ENCODE measurements at regions not wholly inside any gene's neighbourhood (a gene's known extent, or its start where the extent isn't known, plus 50 kb on each side); places are given as distances from the start of the nearest gene placed in this dataset.

DNA sequence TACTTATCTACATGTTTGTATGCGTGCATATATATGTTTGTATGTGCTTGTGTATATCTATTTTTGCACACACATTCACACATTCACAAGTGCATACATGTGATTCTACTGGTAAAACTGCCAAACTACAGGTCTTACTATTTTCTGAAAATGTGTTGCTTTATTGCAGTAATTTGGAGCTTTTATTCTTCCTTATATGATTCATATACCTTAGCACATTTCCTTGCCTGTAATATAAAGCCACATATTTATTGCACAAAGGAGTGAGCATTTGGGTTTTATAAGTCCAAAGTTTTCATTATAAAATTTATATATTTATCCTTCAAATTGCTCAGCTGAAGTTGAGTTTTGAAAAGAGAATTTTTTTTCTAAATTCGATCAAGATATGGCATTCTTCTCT, 1120.4 kb upstream of the PCDH9 start:
- intact Hi-C loops (cut with DNase I; ENCODE audit: low total_unique reads) = no loop called here
- WGBS, 2 donors = 77 to 79% methylated on average over 2 of the region's 2 CpGs
- DNase-seq (ENCODE audit: low spot score in 2 of 2) = no peak
- TF ChIP-seq, protein P1, sequence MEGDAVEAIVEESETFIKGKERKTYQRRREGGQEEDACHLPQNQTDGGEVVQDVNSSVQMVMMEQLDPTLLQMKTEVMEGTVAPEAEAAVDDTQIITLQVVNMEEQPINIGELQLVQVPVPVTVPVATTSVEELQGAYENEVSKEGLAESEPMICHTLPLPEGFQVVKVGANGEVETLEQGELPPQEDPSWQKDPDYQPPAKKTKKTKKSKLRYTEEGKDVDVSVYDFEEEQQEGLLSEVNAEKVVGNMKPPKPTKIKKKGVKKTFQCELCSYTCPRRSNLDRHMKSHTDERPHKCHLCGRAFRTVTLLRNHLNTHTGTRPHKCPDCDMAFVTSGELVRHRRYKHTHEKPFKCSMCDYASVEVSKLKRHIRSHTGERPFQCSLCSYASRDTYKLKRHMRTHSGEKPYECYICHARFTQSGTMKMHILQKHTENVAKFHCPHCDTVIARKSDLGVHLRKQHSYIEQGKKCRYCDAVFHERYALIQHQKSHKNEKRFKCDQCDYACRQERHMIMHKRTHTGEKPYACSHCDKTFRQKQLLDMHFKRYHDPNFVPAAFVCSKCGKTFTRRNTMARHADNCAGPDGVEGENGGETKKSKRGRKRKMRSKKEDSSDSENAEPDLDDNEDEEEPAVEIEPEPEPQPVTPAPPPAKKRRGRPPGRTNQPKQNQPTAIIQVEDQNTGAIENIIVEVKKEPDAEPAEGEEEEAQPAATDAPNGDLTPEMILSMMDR (IDR thresholded peaks at IDR 0.05) = no peak
- no peak for TF ChIP-seq POLR2A (IDR thresholded peaks at IDR 0.05)
- H3K4me3 ChIP-seq (ENCODE audit: low read depth, poor library complexity, severe bottlenecking) = no peak overlapping the region

DNA sequence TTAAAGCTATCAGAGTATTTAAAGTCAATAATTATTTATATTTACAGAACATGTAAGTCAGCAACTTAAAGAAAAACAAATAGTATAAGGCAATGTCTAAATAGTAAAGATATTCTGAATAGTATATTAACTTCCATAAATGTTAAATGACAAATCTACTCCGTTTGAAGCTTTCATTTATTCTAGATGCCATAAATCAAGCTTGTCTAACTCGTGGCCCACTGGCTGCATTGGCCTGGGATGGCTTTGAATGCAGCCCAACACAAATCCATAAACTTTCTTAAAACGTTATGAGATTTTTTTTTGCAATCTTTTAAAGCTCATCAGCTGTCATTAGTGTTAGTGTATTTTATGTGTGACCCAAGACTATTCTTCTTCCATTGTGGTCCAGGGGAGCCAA, 1117.1 kb upstream of the PCDH9 start:
- intact Hi-C loops (cut with DNase I; ENCODE audit: low total_unique reads) = no loop called here
- no peak for DNase-seq (ENCODE audit: low spot score in 2 of 2)
- TF ChIP-seq, protein P1 (IDR thresholded peaks at IDR 0.05) = no peak
- WGBS, 2 donors = 27 to 31% methylated on average over 3 of the region's 3 CpGs
- H3K4me3 ChIP-seq (ENCODE audit: low read depth, poor library complexity, severe bottlenecking) = no peak overlapping the region

DNA sequence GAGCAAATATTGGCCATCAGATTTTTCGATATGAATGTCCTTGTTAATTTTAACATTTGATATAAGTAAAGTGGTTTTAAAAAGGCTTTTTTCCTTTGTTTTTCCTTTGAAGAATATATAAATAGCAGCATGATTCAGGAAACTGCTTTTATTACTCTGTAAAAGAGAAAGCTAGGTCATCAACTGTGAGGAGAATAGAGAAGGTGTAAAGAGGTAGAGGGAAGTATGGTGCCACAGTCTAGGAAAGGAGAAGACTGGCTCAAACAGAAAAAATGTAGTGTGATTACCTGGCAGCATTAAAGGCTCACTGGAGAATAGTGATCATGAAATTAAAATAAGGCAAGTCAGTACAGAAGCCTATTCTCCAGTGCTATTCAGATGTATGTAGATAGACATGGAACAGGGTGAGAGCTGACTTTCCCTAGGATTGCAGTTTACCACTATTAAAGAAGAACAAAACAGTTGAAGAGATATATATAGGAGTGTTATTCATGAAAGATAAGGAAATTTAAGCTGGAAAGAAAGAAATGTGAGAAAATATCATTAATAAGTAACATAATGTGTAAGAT, 1115.9 kb upstream of the PCDH9 start:
- DNase-seq (ENCODE audit: low spot score in 2 of 2) = no peak
- WGBS, 2 donors = 71 to 90% methylated on average over 1 of the region's 1 CpG
- no peak overlapping the region for H3K4me3 ChIP-seq (ENCODE audit: low read depth, poor library complexity, severe bottlenecking)
- intact Hi-C loops (cut with DNase I; ENCODE audit: low total_unique reads) = no loop called here
- TF ChIP-seq, protein P1 (IDR thresholded peaks at IDR 0.05) = no peak
- TF ChIP-seq POLR2A (IDR thresholded peaks at IDR 0.05) = no peak

DNA sequence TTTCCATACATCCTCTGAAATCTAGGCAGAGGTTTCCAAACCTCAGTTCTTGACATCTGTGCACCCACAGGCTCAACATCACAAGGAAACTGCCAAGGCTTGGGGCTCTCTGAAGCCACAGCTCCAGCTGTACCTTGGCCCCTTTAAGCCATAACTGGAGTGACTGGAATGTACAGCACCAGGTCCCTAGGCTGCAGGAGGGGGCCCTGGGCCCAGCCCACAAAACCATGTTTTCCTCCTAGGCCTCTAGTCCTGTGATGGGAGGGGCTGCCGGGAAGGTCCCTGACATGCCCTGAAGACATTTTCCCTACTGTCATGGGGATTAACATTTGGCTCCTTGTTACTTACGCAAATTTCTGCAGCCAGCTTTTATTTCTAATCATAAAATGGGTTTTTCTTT, 1093.0 kb upstream of the PCDH9 start:
- 57 to 65% methylated on average over 2 of the region's 2 CpGs for WGBS, 2 donors
- no peak for DNase-seq (ENCODE audit: low spot score in 2 of 2)
- H3K4me3 ChIP-seq (ENCODE audit: low read depth, poor library complexity, severe bottlenecking) = no peak overlapping the region
- intact Hi-C loops (cut with DNase I; ENCODE audit: low total_unique reads) = no loop called here
- TF ChIP-seq, protein P1 (IDR thresholded peaks at IDR 0.05) = no peak
- TF ChIP-seq POLR2A (IDR thresholded peaks at IDR 0.05) = no peak

DNA sequence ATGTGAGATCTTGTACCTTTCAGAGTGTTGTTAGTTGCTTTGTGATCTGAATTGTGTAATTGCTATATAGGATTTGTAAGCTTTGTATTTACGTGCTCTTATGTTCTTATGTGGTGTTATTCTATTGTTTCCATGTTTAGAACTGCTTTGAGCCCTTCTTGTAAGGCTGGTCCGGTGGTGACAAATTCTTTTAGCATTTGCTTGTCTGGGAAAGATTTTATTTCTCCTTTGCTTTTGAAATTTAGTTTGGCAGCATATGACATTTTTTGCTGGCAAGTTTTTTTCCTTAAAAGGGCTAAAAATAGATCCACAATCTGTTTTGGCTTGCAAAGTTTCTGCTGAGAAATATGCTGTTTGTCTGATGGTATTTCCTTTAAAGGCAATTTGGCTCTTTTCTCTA, 1089.2 kb upstream of the PCDH9 start:
- intact Hi-C loops (cut with DNase I; ENCODE audit: low total_unique reads) = no loop called here
- WGBS, 2 donors = 79 to 81% methylated on average over 2 of the region's 2 CpGs
- no peak for DNase-seq (ENCODE audit: low spot score in 2 of 2)
- no peak for TF ChIP-seq POLR2A (IDR thresholded peaks at IDR 0.05)
- no peak overlapping the region for H3K4me3 ChIP-seq (ENCODE audit: low read depth, poor library complexity, severe bottlenecking)

DNA sequence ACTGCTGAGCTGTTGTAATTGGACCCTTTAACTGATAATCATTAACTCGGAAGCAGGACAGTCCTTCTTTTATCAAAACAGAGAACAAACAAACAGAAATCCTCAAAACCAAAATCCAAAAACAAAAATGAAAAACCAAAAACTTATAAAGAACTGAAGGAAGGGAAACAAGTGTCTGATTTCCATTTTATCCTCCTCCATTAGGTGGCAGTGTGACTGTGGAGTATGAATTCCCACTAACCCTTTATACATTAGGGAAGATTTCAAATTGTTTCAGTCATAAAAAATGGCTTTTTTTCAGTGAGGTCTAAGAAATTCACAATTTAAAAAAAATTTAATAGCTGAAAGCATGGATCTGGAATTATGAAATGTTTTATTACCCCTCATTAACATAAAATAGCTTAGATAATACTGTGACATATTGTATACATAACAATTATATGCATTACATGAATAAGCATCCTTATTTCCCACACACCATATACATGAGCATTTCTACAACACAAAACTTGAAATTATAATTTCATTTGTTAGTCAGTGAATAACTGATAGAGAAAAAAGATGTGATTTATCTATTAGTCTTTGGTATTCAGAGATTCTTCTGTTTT, 1074.3 kb upstream of the PCDH9 start:
- 15 to 34% methylated on average over 1 of the region's 1 CpG for WGBS, 2 donors
- H3K4me3 ChIP-seq (ENCODE audit: low read depth, poor library complexity, severe bottlenecking) = no peak overlapping the region
- DNase-seq (ENCODE audit: low spot score in 2 of 2) = no peak
- intact Hi-C loops (cut with DNase I; ENCODE audit: low total_unique reads) = no loop called here
- TF ChIP-seq POLR2A (IDR thresholded peaks at IDR 0.05) = no peak
- TF ChIP-seq, protein P1 (IDR thresholded peaks at IDR 0.05) = no peak

Data from lower leg skin (tissue), 4 donors.